ENCODE measurements at regions not wholly inside any gene's neighbourhood (a gene's known extent, or its start where the extent isn't known, plus 50 kb on each side); places are given as distances from the start of the nearest gene placed in this dataset.

GRCh38 chr5:116989995-116990394, 415.4 kb upstream of the SEMA6A start (continued):
- TF ChIP-seq MYC (IDR thresholded peaks at IDR 0.05; ENCODE audit: insufficient read depth, insufficient read length, insufficient replicate concordance, low read length, severe bottlenecking) (no peak), HCFC1 (IDR thresholded peaks at IDR 0.05; ENCODE audit: low read length) (no peak), TAF1 (IDR thresholded peaks at IDR 0.05; ENCODE audit: borderline replicate concordance, low read depth, low read length) (no peak), STAT3 (IDR thresholded peaks at IDR 0.05; ENCODE audit: low read depth, low read length) (no peak)

- Histone ChIP-seq H3K4me2 (ENCODE audit: control insufficient read depth, insufficient read depth) (no peak overlapping the region), H4K20me1 (ENCODE audit: control insufficient read depth, insufficient read depth) (no peaks in the 10 kb centered on the region; the same call in 1 of the 2 replicates), H3K9ac (ENCODE audit: control insufficient read depth, insufficient read depth, low read length) (no peak overlapping the region), H3K36me3 (ENCODE audit: control insufficient read depth in 2 of 2, insufficient read depth in 2 of 2, low read length in 1 of 2) (no peaks in the 10 kb centered on the region), H3K4me1 (ENCODE audit: control insufficient read depth, insufficient read depth, low read length) (no peaks in the 10 kb centered on the region), H3K27me3 (replicated peaks in 1 of 2; ENCODE audit: control insufficient read depth in 2 of 2, insufficient read depth in 2 of 2, low read length in 1 of 2) (no peaks in the 10 kb centered on the region), H3K79me2 (ENCODE audit: control insufficient read depth, insufficient read depth, low read length) (no peaks in the 10 kb centered on the region), H3K9me3 (replicated peaks; ENCODE audit: control insufficient read depth, insufficient read depth, low read length) (no peaks in the 10 kb centered on the region; the same call in 2 of the 3 replicates), H3K4me3 (no peak overlapping the region), H2AFZ (ENCODE audit: control insufficient read depth, low read depth, low read length) (no peak overlapping the region), H3K27ac (ENCODE audit: control insufficient read depth, insufficient read depth) (no peak overlapping the region)
- ChIA-PET SMC1A (ENCODE audit: uncharacterized antibody, unreplicated experiment) (no interaction called here), CTCF (no interaction called here), RAD21 (ENCODE audit: unreplicated experiment) (no interaction called here), POLR2A (no interaction called here)
- in situ Hi-C loops (cut with MboI) (no loop called here), intact Hi-C loops (cut with micrococcal nuclease; ENCODE audit: unreplicated experiment) (no loop called here)
- DNase-seq (ENCODE audit: low read depth, low spot score) (no peak), ATAC-seq (no peak), FAIRE-seq (no peak)
- BruUV-seq (replicated peaks) = no TSS peak
- TF ChIP-seq CUX1 (IDR thresholded peaks at IDR 0.05; ENCODE audit: insufficient replicate concordance, low read depth, low read length) = no peak
- no peak for TF ChIP-seq SMARCA5 (IDR thresholded peaks at IDR 0.05)
- TF ChIP-seq TBL1XR1 (IDR thresholded peaks at IDR 0.05; ENCODE audit: low read depth, low read length) = no peak
- no peak for TF ChIP-seq SMC3 (IDR thresholded peaks at IDR 0.05; ENCODE audit: borderline replicate concordance, low read length)
- no peak for TF ChIP-seq CHD2 (IDR thresholded peaks at IDR 0.05; ENCODE audit: borderline replicate concordance, low read depth, low read length)
- no peak for TF ChIP-seq ATF3 (IDR thresholded peaks at IDR 0.05; ENCODE audit: borderline replicate concordance, extremely low read depth, low read depth, low read length)
- no peak for TF ChIP-seq WRNIP1 (IDR thresholded peaks at IDR 0.05; ENCODE audit: borderline replicate concordance, low read depth, low read length)
- no peak for TF ChIP-seq SMAD1 (IDR thresholded peaks at IDR 0.05; ENCODE audit: low read depth, partially characterized antibody)
- 65% methylated on average over 6 of the region's 6 CpGs for WGBS (ENCODE audit: insufficient coverage, insufficient replicate concordance, low lambda C conversion rate, missing lambda C conversion rate)
Measured at GRCh38 chr5:116982035-116982434, 407.4 kb upstream of the SEMA6A start.

All from GM12878 (cell line).